IMR-90 (cell line): ENCODE measurements at regions not wholly inside any gene's neighbourhood (a gene's known extent, or its start where the extent isn't known, plus 50 kb on each side); places are given as distances from the start of the nearest gene placed in this dataset.

ENCODE experiments used
- ATAC-seq: fragments of 200-7000 bp; cut with Tn5 transposase; 2 replicates; pipeline ENCODE4 v1.9.1; 2020; ENCODE audit warnings: low read depth, mild to moderate bottlenecking, moderate library complexity
- BruUV-seq: library from RNA; stranded (reverse); fragments of 400-500 nt; replicated peaks from 2 replicates; lab custom pipeline; 2021; lab: Mats Ljungman, UMichigan
- CTCF ChIA-PET: fragments of 300-600 bp; formaldehyde crosslinking; extraction: SDS; loops from one replicate; lab custom pipeline; 2021; ENCODE audit warnings: antibody characterized with exemption; lab: Yijun Ruan, JAX
- POLR2A ChIA-PET: fragments of 300-600 bp; sonication (Branson Sonifier 250); formaldehyde crosslinking; loops from one replicate; lab custom pipeline; 2022; ENCODE audit warnings: antibody characterized with exemption; ENCODE audit not compliant: unreplicated experiment; lab: Charles Lee
- DNase-seq: peaks from one replicate; pipeline ENCODE4 v3.0.0; 2013
- H2AFZ ChIP-seq: replicated peaks from 2 replicates; pipeline ENCODE3; 2013; ENCODE audit warnings: low read length, mild to moderate bottlenecking; ENCODE audit not compliant: poor library complexity
- H2AK5ac ChIP-seq: 2 replicates; pipeline ENCODE4 v1.6.1; 2013; ENCODE audit warnings: low read depth, low read length, inconsistent platforms
- H2AK9ac ChIP-seq: replicated peaks from 2 replicates; pipeline ENCODE3; 2013; ENCODE audit warnings: mild to moderate bottlenecking, low read depth, low read length, moderate library complexity; ENCODE audit not compliant: poor library complexity
- H2BK120ac ChIP-seq: 2 replicates; pipeline ENCODE4 v1.6.1; 2013; ENCODE audit warnings: low read depth, low read length, inconsistent platforms
- H2BK15ac ChIP-seq: 3 replicates; pipeline ENCODE4 v1.6.1; 2013; ENCODE audit warnings: low read depth, low read length, inconsistent platforms
- H2BK20ac ChIP-seq: 2 replicates; pipeline ENCODE4 v1.6.1; 2013; ENCODE audit warnings: low read depth, mild to moderate bottlenecking, inconsistent platforms, low read length, moderate library complexity
- H2BK5ac ChIP-seq: 2 replicates; pipeline ENCODE4 v1.6.1; 2013; ENCODE audit warnings: mild to moderate bottlenecking, low read depth, low read length, inconsistent platforms; ENCODE audit not compliant: poor library complexity, severe bottlenecking
- H3K14ac ChIP-seq: replicated peaks from 2 replicates; pipeline ENCODE4 v1.6.1; 2013; ENCODE audit warnings: low read depth, low read length, inconsistent platforms
- H3K18ac ChIP-seq: 2 replicates; pipeline ENCODE4 v1.6.1; 2013; ENCODE audit warnings: low read depth, low read length, control low read depth
- H3K23ac ChIP-seq: 2 replicates; pipeline ENCODE4 v1.6.1; 2013; ENCODE audit warnings: low read depth, low read length, inconsistent platforms
- H3K27ac ChIP-seq: 2 replicates; pipeline ENCODE4 v1.5.1; 2013; ENCODE audit warnings: mild to moderate bottlenecking, control low read depth, low read length; ENCODE audit not compliant: insufficient read depth
- H3K27me3 ChIP-seq: 2 replicates; pipeline ENCODE4 v1.6.1; 2013; ENCODE audit warnings: low read length; ENCODE audit not compliant: control insufficient read depth, insufficient read depth
- H3K36me3 ChIP-seq: 2 replicates; pipeline ENCODE4 v1.6.1; 2013; ENCODE audit warnings: low read length, mixed read lengths; ENCODE audit not compliant: control insufficient read depth, insufficient read depth
- H3K4ac ChIP-seq: 2 replicates; pipeline ENCODE4 v1.6.1; 2013; ENCODE audit warnings: low read depth, low read length, inconsistent platforms
- H3K4me1 ChIP-seq: 2 replicates; pipeline ENCODE4 v1.6.1; 2013; ENCODE audit warnings: low read length, mixed read lengths; ENCODE audit not compliant: control insufficient read depth, insufficient read depth
- H3K4me2 ChIP-seq: 2 replicates; pipeline ENCODE4 v1.6.1; 2013; ENCODE audit warnings: low read depth, mild to moderate bottlenecking, control low read depth, low read length, moderate library complexity
- H3K4me3 ChIP-seq: 2 replicates; pipeline ENCODE4 v1.5.1; 2013; ENCODE audit warnings: low read depth, mild to moderate bottlenecking, control low read depth, low read length, moderate library complexity; ENCODE audit not compliant: insufficient read depth
- H3K56ac ChIP-seq: 2 replicates; pipeline ENCODE4 v1.6.1; 2013; ENCODE audit warnings: low read length, inconsistent platforms; ENCODE audit not compliant: insufficient read depth; ENCODE audit errors: extremely low read depth
- H3K79me1 ChIP-seq, 2 experiments: 2 replicates each; pipeline ENCODE4 v1.6.1; 2013; ENCODE audit warnings: low read length in 2 of 2, inconsistent platforms in 1 of 2, low read depth in 1 of 2
- H3K9ac ChIP-seq: 2 replicates; pipeline ENCODE4 v1.6.1; 2013; ENCODE audit warnings: low read depth, low read length, control low read depth
- H3K9me1 ChIP-seq: 2 replicates; pipeline ENCODE4 v1.6.1; 2013; ENCODE audit warnings: low read length, inconsistent platforms; ENCODE audit not compliant: insufficient read depth
- H3K9me3 ChIP-seq: 2 replicates; pipeline ENCODE4 v1.6.1; 2013; ENCODE audit warnings: low read length; ENCODE audit not compliant: control insufficient read depth, insufficient read depth
- H4K20me1 ChIP-seq: 2 replicates; pipeline ENCODE4 v1.6.1; 2013; ENCODE audit warnings: low read length, inconsistent platforms; ENCODE audit not compliant: insufficient read depth
- H4K5ac ChIP-seq: 2 replicates; pipeline ENCODE4 v1.6.1; 2013; ENCODE audit warnings: mild to moderate bottlenecking, low read depth, low read length, control low read depth
- H4K8ac ChIP-seq, 2 experiments: 2 replicates each; pipeline ENCODE4 v1.6.1; 2013; ENCODE audit warnings: low read depth in 2 of 2, low read length in 2 of 2, control low read depth in 1 of 2, inconsistent platforms in 1 of 2
- H4K91ac ChIP-seq: 2 replicates; pipeline ENCODE4 v1.6.1; 2013; ENCODE audit warnings: low read depth, low read length, inconsistent platforms; ENCODE audit not compliant: insufficient read depth
- BHLHE40 ChIP-seq: fragments of 150-350 bp; IDR thresholded peaks from 2 replicates; pipeline ENCODE4 v1.6.1; 2016; ENCODE audit warnings: mild to moderate bottlenecking, low read depth, low read length
- CEBPB ChIP-seq: IDR thresholded peaks from 2 replicates; pipeline ENCODE4 v1.6.1; 2012; ENCODE audit warnings: low read depth, low read length, improper control_type of control experiment
- ELK1 ChIP-seq: fragments of 150-350 bp; IDR thresholded peaks from 2 replicates; pipeline ENCODE4 v1.6.1; 2016; ENCODE audit warnings: low read depth, mild to moderate bottlenecking, low read length, moderate library complexity, borderline replicate concordance
- FOS ChIP-seq: fragments of 150-350 bp; IDR thresholded peaks from 2 replicates; pipeline ENCODE4 v1.6.1; 2016; ENCODE audit warnings: low read depth, low read length
- MAFK ChIP-seq: IDR thresholded peaks from 2 replicates; pipeline ENCODE4 v1.6.1; 2012; ENCODE audit warnings: low read depth, low read length, improper control_type of control experiment
- MAZ ChIP-seq: IDR thresholded peaks from 2 replicates; pipeline ENCODE4 v1.6.1; 2012; ENCODE audit warnings: low read depth, mild to moderate bottlenecking, low read length, improper control_type of control experiment, moderate library complexity, borderline replicate concordance
- NFE2L2 ChIP-seq: fragments of 150-350 bp; IDR thresholded peaks from 2 replicates; pipeline ENCODE4 v1.6.1; 2016; ENCODE audit warnings: low read depth, mild to moderate bottlenecking, low read length
- RAD21 ChIP-seq: IDR thresholded peaks from 2 replicates; pipeline ENCODE4 v1.6.1; 2012; ENCODE audit warnings: low read length, improper control_type of control experiment
- RFX5 ChIP-seq: IDR thresholded peaks from 2 replicates; pipeline ENCODE4 v1.8.0; 2012; ENCODE audit warnings: low read depth, mild to moderate bottlenecking, low read length, moderate library complexity
- SMC3 ChIP-seq: fragments of 150-350 bp; IDR thresholded peaks from 2 replicates; pipeline ENCODE4 v1.6.1; 2016; ENCODE audit warnings: low read depth, mild to moderate bottlenecking, antibody characterized with exemption, low read length, moderate library complexity
- WGBS, 2 experiments: methylation state at CpG; one replicate each; pipeline versions ENCODE4 v1.1.5 to v1.1.7; 2013; ENCODE audit warnings: missing lambda C conversion rate in 2 of 2; ENCODE audit not compliant: insufficient read length in 1 of 2; ENCODE audit errors: extremely low coverage in 2 of 2; 5-methylcytosine and 5-hydroxymethylcytosine counted together
- dilution Hi-C: fragments of 300-500 bp; cut with HindIII; formaldehyde crosslinking; loops from one replicate; pipeline ENCODE4 v1.14.3; 2018; ENCODE audit warnings: low sequenced_read_pairs; ENCODE audit not compliant: unreplicated experiment
- in situ Hi-C: fragments of 300-500 bp; cut with MboI; formaldehyde crosslinking; loops from 3 replicates; pipeline ENCODE4 v1.14.3; 2019; ENCODE audit warnings: low sequenced_read_pairs, inconsistent platforms, mixed read lengths
- intact Hi-C: fragments of 100-400 bp; cut with micrococcal nuclease; formaldehyde crosslinking; loops from 2 replicates; pipeline ENCODE4 v1.10.0; 2022
- TF ChIP-seq, protein P1 (sequence below): conservative IDR thresholded peaks from 2 replicates; pipeline ENCODE4 v1.5.1; 2012; ENCODE audit warnings: mild to moderate bottlenecking, low read depth, low read length, improper control_type of control experiment

- BruUV-seq = no TSS peak
- Histone ChIP-seq H2AK9ac (no peak overlapping the region), H3K14ac (no peak overlapping the region), H3K4ac (no peak overlapping the region), H4K8ac (no peak overlapping the region), H2BK15ac (no peak overlapping the region), H3K36me3 (no peaks in the 10 kb centered on the region), H3K56ac (no peak overlapping the region), H3K27me3 (peaks cover 2% of the 10 kb centered on the region), H2BK20ac (no peak overlapping the region), H2AFZ (no peak overlapping the region), H3K18ac (no peak overlapping the region), H3K9me1 (no peaks in the 10 kb centered on the region), H2AK5ac (no peak overlapping the region), H4K91ac (no peak overlapping the region), H3K9ac (no peak overlapping the region), H2BK120ac (no peak overlapping the region), H3K4me2 (no peak overlapping the region), H3K4me3 (no peak overlapping the region), H2BK5ac (no peak overlapping the region), H4K5ac (no peak overlapping the region), H4K20me1 (no peaks in the 10 kb centered on the region), H3K27ac (no peak overlapping the region), H3K4me1 (no peaks in the 10 kb centered on the region), H3K9me3 (no peaks in the 10 kb centered on the region), H3K79me1 (no peaks in the 10 kb centered on the region), H3K23ac (no peak overlapping the region)
- WGBS, 2 experiments = no CpG with 5 or more reads among the region's 1 CpG
- DNase-seq = no peak
- CTCF ChIA-PET = no interaction called here
- dilution Hi-C loops = no loop called here
- intact Hi-C loops = no loop called here
- in situ Hi-C loops = no loop called here
- no peak for ATAC-seq
- TF ChIP-seq MAFK (no peak), SMC3 (no peak), BHLHE40 (no peak), FOS (no peak), CEBPB (no peak), NFE2L2 (no peak), MAZ (no peak), RFX5 (no peak), ELK1 (no peak), RAD21 (no peak)
- TF ChIP-seq, protein P1, sequence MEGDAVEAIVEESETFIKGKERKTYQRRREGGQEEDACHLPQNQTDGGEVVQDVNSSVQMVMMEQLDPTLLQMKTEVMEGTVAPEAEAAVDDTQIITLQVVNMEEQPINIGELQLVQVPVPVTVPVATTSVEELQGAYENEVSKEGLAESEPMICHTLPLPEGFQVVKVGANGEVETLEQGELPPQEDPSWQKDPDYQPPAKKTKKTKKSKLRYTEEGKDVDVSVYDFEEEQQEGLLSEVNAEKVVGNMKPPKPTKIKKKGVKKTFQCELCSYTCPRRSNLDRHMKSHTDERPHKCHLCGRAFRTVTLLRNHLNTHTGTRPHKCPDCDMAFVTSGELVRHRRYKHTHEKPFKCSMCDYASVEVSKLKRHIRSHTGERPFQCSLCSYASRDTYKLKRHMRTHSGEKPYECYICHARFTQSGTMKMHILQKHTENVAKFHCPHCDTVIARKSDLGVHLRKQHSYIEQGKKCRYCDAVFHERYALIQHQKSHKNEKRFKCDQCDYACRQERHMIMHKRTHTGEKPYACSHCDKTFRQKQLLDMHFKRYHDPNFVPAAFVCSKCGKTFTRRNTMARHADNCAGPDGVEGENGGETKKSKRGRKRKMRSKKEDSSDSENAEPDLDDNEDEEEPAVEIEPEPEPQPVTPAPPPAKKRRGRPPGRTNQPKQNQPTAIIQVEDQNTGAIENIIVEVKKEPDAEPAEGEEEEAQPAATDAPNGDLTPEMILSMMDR = no peak
- POLR2A ChIA-PET = no interaction called here
These were observed 167.3 kb upstream of the TMCC3 start for GRCh38 chr12:94817695-94818075.
